BE2C (cell line): ENCODE measurements at regions not wholly inside any gene's neighbourhood (a gene's known extent, or its start where the extent isn't known, plus 50 kb on each side); places are given as distances from the start of the nearest gene placed in this dataset.

Source experiments
- DNase-seq: peaks from one replicate; pipeline ENCODE4 v3.0.0-alpha.2; 2020
- H3K27me3 ChIP-seq: fragments of 250-450 bp; sonication (Bioruptor Pico); 2 replicates; pipeline ENCODE4 v1.5.1; 2020; ENCODE audit warnings: mild to moderate bottlenecking
- H3K36me3 ChIP-seq: fragments of 250-450 bp; sonication (Bioruptor Pico); 2 replicates; pipeline ENCODE4 v1.5.1; 2020; ENCODE audit warnings: mild to moderate bottlenecking
- H3K4me1 ChIP-seq: fragments of 250-450 bp; sonication (Bioruptor Pico); 2 replicates; pipeline ENCODE4 v1.5.1; 2020
- H3K4me3 ChIP-seq: 2 replicates; pipeline ENCODE4 v1.5.1; 2011; ENCODE audit warnings: low read depth, low read length
- H3K9me3 ChIP-seq: fragments of 250-450 bp; sonication (Bioruptor Pico); 2 replicates; pipeline ENCODE4 v1.5.1; 2020
- TF ChIP-seq, protein P1 (sequence below): IDR thresholded peaks from 2 replicates; pipeline ENCODE4 v1.5.1; 2012; ENCODE audit warnings: mild to moderate bottlenecking, low read depth, low read length

DNA sequence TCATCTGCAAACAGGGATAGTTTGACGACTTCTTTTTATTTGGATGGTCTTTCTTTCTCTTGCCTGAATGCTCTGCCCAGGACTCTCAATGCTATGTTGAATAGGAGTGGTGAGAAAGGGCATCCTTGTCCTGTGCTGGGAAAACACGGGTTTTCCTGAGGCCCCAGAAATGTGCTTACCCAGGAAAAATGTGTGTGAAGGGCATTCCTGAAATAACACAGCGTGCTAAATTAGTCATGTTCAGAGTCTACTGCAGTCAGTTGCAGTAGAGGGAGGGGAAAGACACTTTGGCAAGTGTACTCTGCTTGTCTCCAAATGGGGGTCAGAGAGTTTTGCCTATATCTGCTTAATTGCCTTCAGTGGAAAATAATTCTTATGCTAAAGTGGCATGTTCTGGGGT is 153.9 kb downstream of the CCNG2 start:
- H3K27me3 ChIP-seq: no peaks in the 10 kb centered on the region
- no peaks in the 10 kb centered on the region for H3K9me3 ChIP-seq
- no peak overlapping the region for H3K4me3 ChIP-seq
- H3K36me3 ChIP-seq: no peaks in the 10 kb centered on the region
- TF ChIP-seq, protein P1, sequence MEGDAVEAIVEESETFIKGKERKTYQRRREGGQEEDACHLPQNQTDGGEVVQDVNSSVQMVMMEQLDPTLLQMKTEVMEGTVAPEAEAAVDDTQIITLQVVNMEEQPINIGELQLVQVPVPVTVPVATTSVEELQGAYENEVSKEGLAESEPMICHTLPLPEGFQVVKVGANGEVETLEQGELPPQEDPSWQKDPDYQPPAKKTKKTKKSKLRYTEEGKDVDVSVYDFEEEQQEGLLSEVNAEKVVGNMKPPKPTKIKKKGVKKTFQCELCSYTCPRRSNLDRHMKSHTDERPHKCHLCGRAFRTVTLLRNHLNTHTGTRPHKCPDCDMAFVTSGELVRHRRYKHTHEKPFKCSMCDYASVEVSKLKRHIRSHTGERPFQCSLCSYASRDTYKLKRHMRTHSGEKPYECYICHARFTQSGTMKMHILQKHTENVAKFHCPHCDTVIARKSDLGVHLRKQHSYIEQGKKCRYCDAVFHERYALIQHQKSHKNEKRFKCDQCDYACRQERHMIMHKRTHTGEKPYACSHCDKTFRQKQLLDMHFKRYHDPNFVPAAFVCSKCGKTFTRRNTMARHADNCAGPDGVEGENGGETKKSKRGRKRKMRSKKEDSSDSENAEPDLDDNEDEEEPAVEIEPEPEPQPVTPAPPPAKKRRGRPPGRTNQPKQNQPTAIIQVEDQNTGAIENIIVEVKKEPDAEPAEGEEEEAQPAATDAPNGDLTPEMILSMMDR: no peak
- DNase-seq: no peak
- H3K4me1 ChIP-seq: no peaks in the 10 kb centered on the region

DNA sequence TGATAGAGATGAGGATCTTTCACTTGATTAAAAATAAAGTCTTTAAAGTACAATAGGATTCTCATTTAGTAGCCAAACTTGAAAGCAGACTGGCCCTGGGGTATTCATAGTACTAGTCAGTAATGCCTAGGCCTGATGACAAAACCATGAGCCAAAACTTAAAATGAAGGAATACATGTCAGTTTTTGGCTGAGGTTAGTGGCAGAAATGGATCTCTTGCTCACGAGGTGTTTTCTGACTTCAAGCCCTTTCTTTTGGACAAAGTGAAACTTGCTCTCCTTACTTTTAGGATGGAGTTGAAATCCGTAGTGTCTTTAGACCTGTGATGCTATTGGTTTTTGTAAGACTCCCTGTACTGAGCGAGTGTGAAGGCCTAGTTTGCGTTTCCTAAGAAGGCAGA is 157.7 kb downstream of the CCNG2 start:
- Histone ChIP-seq H3K27me3 (no peaks in the 10 kb centered on the region), H3K36me3 (no peaks in the 10 kb centered on the region), H3K4me1 (no peaks in the 10 kb centered on the region), H3K9me3 (no peaks in the 10 kb centered on the region), H3K4me3 (no peak overlapping the region)
- TF ChIP-seq, protein P1: no peak
- DNase-seq: no peak

DNA sequence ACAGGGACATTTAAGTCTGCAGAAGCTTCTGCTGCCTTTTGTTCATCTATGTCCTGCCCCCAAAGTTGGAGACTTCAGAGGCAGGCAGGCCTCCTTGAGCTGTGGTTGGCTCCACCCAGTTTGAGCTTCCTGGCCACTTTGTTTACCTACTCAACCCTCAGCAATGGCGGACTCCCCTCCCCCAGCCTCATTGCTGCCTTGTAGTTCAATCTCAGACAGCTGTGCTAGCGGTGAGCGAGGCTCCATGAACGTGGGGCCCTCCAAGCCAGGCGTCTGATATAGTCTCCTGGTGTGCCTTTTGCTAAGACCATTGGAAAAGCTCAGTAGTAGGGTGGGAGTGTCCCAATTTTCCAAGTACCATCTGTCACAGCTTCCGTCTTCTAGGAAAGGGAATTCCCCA is 170.1 kb downstream of the CCNG2 start:
- DNase-seq: no peak
- Histone ChIP-seq H3K4me3 (no peak overlapping the region), H3K9me3 (no peaks in the 10 kb centered on the region), H3K36me3 (no peaks in the 10 kb centered on the region), H3K27me3 (no peaks in the 10 kb centered on the region), H3K4me1 (no peaks in the 10 kb centered on the region)
- TF ChIP-seq, protein P1: no peak

DNA sequence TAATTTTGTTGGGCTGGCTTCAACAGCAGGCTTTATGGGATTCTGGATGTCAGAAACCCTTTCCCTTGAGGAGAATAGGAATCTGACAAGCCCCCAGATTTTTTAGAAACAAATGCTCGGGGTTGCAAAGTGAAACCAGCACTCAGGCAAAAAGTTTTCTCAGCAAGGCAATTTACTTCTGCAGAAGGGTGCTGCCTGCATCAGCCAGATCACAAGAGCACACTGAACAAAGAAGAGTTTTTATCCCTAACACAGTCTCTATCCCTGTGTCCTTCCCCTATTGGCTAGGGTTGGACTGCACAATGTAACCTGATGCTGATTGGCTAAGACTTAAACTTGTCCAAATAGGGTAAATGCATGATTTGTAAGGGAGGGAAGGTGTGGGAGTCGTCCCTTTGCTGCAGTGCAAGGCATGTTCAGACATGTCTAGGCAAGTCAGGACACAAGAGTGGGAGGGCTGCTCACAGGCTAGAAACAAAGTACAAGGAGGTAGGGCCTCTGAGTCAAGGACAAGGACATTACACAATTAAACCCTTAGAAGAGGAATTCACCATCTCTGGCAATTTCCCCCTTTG is 175.8 kb downstream of the CCNG2 start:
- TF ChIP-seq, protein P1: no peak
- Histone ChIP-seq H3K4me1 (no peaks in the 10 kb centered on the region), H3K9me3 (no peaks in the 10 kb centered on the region)

DNA sequence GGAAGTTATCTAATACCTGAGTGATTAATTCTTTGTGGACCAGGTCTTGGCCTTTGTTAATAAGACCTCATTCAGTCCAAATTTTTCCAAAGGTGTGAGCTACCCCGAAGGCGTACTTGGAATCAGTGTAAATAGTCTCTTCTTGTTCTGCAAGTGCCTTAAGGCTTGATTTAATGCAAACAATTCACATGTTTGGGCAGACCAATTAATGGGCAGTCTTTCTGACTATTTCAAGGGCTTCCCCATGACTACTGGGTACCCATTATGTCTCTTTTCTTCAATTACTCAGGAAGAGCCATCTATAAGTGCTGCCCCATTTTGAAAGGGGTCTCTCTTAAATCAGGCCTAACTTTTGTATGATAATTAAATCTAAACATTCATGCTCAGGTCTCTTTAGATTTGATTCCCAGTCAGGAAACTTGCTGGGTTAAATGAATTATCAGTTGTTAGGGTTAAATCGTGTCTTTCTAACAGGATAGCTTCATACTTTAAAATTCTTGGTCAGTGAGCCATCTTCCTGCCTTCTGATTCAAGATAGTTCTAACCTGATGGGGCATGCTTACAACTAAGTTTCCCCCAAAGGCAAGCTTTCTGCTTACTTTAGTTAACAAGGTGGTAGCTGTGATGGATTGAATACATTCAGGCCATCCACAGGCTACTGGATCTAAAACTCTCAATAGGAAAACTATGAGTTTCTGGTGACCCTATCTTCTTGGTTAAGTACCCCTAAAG is 179.6 kb downstream of the CCNG2 start:
- DNase-seq: no peak
- H3K27me3 ChIP-seq: no peaks in the 10 kb centered on the region
- TF ChIP-seq, protein P1: no peak
- no peaks in the 10 kb centered on the region for H3K4me1 ChIP-seq
- H3K4me3 ChIP-seq: no peak overlapping the region
- no peaks in the 10 kb centered on the region for H3K9me3 ChIP-seq
- no peaks in the 10 kb centered on the region for H3K36me3 ChIP-seq

More for the DNA sequence above, 175.8 kb downstream of the CCNG2 start:
- no peak overlapping the region for H3K4me3 ChIP-seq
- no peaks in the 10 kb centered on the region for H3K27me3 ChIP-seq
- DNase-seq: no peak
- no peaks in the 10 kb centered on the region for H3K36me3 ChIP-seq

DNA sequence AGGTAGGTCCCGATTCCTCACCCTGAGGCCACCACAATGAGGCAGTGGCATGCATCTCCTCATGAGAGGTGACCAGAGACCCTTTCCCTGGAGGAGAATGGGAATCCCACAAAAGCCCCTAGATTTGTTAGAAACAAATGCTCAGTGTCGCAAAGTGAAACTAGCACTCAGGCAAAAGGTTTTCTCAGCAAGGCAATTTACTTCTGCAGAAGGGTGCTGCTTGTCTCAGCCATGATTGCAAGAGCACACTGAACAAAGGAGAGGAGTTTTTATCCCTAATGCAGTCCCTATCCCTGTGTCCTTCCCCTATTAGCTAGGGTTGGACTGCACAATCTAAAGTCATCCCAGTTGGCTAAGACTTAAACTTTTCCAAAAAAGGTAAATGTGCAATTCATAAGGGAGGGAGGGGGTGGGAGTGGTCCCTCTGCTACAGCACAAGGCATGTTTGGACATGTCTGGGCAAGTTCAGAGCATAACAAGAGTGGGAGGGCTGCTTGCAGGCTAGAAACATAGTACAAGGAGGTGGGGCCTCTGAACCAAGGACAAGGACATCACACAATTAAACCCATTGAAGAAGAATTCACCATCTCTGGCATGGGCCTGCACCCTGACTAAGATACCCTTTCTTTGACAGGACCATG is 185.3 kb downstream of the CCNG2 start:
- DNase-seq: no peak
- Histone ChIP-seq H3K9me3 (no peaks in the 10 kb centered on the region), H3K4me3 (no peak overlapping the region), H3K4me1 (no peaks in the 10 kb centered on the region), H3K36me3 (no peaks in the 10 kb centered on the region), H3K27me3 (no peaks in the 10 kb centered on the region)
- TF ChIP-seq, protein P1: no peak
